ENCODE measurements at regions not wholly inside any gene's neighbourhood (a gene's known extent, or its start where the extent isn't known, plus 50 kb on each side); places are given as distances from the start of the nearest gene placed in this dataset.

DNA sequence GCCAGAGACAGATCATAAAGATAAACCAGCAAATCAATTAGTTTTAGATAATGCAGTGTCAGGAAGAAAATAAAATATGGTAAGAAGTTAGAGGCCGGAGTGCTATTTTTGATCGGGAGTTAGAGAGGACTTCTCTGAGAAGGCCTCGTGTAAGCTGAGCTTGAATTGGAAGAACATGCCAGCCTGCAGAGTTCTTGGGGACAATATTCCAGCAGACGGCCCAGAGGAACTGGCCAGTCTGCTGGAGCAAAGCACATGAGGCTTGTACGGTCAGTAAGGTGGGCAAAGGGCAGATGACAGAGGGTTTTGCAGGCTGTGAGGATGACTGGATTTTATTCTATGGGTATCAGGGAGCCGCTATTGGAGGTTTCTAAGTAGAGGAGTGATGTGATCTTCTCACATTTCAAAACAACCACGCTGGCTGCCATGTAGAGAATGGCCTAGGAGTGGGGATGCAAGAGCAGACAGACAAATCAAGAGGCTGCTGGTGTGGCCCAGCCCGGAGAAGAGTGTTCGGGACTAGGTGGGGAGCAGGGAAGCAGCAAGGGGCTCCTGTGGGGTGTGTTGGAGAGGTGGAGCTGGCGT is 84.0 kb downstream of the HES1 start:
- DNase-seq (ENCODE audit: extremely low read depth, low read depth) = no peak
- no peak for TF ChIP-seq CTCF (IDR thresholded peaks at IDR 0.05; ENCODE audit: low read depth, low read length)

GRCh38 chr3:194220901-194221326 is 85.0 kb downstream of the HES1 start:
- TF ChIP-seq CTCF (IDR thresholded peaks at IDR 0.05; ENCODE audit: low read depth, low read length) = no peak
- no peak for DNase-seq (ENCODE audit: extremely low read depth, low read depth)

GRCh38 chr3:194221336-194221735 is 85.4 kb downstream of the HES1 start:
- DNase-seq (ENCODE audit: extremely low read depth, low read depth) = no peak
- TF ChIP-seq CTCF (IDR thresholded peaks at IDR 0.05; ENCODE audit: low read depth, low read length) = no peak

DNA sequence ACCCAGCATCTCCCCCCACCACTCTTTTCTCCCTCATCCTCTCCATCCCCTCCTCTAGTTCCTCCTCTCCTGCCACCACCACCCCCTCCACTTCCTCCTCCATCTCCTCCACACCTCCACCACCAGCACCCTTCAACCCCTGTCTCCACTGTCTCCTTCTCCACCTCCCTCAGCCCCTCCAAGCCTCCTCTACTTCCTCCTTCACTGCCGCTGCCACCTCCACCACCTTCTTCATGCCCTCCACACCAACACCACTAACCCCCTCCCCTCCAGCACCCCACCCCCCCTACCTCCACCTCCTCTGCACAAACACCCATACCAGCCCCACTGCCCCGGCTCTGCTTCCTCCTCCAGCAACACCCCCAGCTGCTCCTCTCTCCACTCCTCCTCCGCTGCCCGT is 88.0 kb downstream of the HES1 start:
- no peak for DNase-seq (ENCODE audit: extremely low read depth, low read depth)
- no peak for TF ChIP-seq CTCF (IDR thresholded peaks at IDR 0.05; ENCODE audit: low read depth, low read length)

DNA sequence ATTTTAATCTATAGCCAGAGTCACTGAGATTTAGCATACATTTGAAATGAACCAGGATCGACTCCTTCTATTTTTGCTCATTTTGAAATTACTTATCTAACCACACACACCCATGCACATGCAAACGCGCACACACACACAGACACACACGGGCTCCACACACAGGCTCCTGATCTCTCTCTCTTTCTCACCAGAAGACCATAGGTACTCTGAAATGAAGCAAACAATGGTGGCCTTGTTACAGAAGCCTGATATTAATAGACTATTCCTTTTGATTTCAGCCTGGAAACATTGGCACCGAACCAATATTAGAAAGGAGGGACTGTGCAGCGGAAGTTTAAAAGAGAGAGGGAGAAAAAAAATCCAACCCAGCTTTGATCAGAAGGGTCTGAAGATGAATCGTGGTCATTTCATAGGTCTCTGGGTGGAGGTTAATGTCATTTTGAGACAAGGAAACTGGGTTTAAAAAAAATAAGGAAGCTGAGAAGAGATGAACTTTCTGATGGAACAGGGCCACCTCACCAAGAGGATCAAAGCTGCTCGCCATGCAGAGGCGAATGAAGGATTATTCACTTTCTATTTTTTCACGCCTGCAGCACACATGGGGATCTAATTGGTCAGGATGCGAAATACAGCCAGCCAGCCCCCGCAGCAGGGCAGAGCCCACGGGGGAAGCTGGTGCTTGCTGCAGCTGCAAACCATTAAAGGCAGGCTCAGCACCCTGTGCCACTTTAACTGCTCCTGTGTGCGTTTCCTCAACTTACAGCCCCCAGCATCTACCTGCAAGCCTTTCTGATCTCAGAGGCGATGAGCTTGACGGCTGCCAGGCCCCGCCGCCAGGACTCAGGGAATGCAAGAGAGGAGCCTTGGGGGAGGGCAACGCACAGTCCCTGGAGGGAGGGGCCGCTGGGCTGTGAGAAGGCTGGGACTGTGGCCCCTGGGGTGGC is 88.8 kb downstream of the HES1 start:
- TF ChIP-seq CTCF (IDR thresholded peaks at IDR 0.05; ENCODE audit: low read depth, low read length) = no peak
- no peak for DNase-seq (ENCODE audit: extremely low read depth, low read depth)

- no peak for TF ChIP-seq CTCF (IDR thresholded peaks at IDR 0.05; ENCODE audit: low read depth, low read length)
- no peak for DNase-seq (ENCODE audit: extremely low read depth, low read depth)
Observed at GRCh38 chr3:194225418-194225812, 89.5 kb downstream of the HES1 start.

DNA sequence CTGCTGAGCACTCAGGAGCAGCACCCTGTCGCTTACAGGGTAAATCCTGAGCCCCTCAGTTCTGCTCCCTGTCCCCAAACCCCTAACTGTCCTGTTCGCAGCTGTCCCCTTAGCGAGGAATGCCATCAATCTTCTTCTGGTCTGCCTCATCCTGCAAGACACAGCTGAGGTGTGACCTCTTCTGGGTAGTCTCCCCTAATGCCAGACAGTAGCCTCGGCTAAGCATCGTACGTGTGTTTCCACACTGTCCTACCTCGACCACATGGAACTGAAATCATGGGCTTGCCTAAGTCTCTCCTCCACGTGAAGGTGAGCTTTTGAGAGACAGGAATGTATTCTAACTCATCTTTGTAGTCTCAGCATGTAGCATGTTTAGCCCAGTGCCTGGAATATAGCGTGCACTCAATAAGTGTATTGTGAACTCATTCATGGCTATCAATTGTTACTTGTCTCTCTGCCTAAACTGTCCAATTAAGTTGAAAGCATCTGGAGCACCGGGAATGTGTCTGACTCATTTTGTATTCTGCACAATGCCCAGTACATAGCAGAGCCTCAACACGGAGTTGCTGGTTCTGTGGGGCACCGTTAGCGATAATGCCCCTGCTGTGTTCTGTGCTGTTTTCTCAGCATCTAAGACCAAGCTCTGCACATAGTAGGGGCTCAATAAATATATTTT is 90.2 kb downstream of the HES1 start:
- DNase-seq (ENCODE audit: extremely low read depth, low read depth) = no peak
- TF ChIP-seq CTCF (IDR thresholded peaks at IDR 0.05; ENCODE audit: low read depth, low read length) = no peak

Data from AG09319 (cell line).